Body of pancreas (tissue), 4 donors: ENCODE measurements at regions not wholly inside any gene's neighbourhood (a gene's known extent, or its start where the extent isn't known, plus 50 kb on each side); places are given as distances from the start of the nearest gene placed in this dataset.
"Not testable (repeated sequence)": the region's sequence is repeated elsewhere in the genome, so short reads cannot be mapped to it uniquely, and the experiment has no call there.

Source experiments
- POLR2A ChIP-seq, 3 donors: fragments of 450-650 bp; IDR thresholded peaks; one replicate each; pipeline ENCODE4 v1.6.1; 2016; ENCODE audit warnings: antibody characterized with exemption in 3 of 3, mild to moderate bottlenecking in 2 of 3
- TF ChIP-seq, protein P1 (sequence below), 7 experiments: fragments of 450-650 bp in 4 of 7; fragments of 200-600 bp in 3 of 7; sonication (generic) in 3 of 7; IDR thresholded peaks; one replicate each; pipeline ENCODE4 v1.5.1; 2016 to 2019; ENCODE audit warnings: antibody characterized with exemption in 7 of 7

DNA sequence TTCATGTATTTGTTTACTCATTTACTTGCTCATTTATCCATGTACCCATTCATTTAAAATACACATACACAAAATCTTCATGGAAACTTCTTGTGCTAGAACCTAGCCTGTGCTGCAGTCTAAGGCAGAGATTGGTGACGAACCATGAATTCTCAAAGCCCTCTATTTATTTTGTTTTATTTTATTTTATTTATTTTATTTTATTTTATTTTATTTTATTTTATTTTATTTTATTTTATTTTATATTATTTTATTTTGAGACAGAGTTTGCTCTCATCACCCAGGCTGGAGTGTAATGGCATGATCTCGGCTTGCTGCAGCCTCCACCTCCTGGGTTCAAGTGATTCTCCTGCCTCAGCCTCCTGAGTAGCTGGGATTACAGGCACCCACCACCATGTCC lies 334.9 kb upstream of the PAPPA start:
- TF ChIP-seq POLR2A (IDR thresholded peaks at IDR 0.05): not testable (repeated sequence)
- TF ChIP-seq, protein P1, sequence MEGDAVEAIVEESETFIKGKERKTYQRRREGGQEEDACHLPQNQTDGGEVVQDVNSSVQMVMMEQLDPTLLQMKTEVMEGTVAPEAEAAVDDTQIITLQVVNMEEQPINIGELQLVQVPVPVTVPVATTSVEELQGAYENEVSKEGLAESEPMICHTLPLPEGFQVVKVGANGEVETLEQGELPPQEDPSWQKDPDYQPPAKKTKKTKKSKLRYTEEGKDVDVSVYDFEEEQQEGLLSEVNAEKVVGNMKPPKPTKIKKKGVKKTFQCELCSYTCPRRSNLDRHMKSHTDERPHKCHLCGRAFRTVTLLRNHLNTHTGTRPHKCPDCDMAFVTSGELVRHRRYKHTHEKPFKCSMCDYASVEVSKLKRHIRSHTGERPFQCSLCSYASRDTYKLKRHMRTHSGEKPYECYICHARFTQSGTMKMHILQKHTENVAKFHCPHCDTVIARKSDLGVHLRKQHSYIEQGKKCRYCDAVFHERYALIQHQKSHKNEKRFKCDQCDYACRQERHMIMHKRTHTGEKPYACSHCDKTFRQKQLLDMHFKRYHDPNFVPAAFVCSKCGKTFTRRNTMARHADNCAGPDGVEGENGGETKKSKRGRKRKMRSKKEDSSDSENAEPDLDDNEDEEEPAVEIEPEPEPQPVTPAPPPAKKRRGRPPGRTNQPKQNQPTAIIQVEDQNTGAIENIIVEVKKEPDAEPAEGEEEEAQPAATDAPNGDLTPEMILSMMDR (IDR thresholded peaks at IDR 0.05): not testable (repeated sequence)
